ENCODE measurements at regions not wholly inside any gene's neighbourhood (a gene's known extent, or its start where the extent isn't known, plus 50 kb on each side); places are given as distances from the start of the nearest gene placed in this dataset.

GRCh38 chr5:3177338-3177737 lies 418.3 kb upstream of the IRX1 start:
- TF ChIP-seq EZH2phosphoT487 (IDR thresholded peaks at IDR 0.05; ENCODE audit: borderline replicate concordance) (no peak), POLR2AphosphoS5 (IDR thresholded peaks at IDR 0.05; ENCODE audit: low read depth, low read length) (no peak), CTCF (IDR thresholded peaks at IDR 0.05 in 2 of 3, conservative IDR thresholded peaks at IDR 0.05 in 1 of 3; ENCODE audit: borderline replicate concordance in 1 of 3, insufficient read depth in 1 of 3, low read depth in 2 of 3, low read length in 2 of 3) (no peak), SP1 (IDR thresholded peaks at IDR 0.05; ENCODE audit: low read depth) (no peak), POLR2A (IDR thresholded peaks at IDR 0.05; ENCODE audit: borderline replicate concordance, extremely low read depth, insufficient read depth, insufficient read length) (no peak), REST (IDR thresholded peaks at IDR 0.05; ENCODE audit: low read depth) (no peak), CEBPB (IDR thresholded peaks at IDR 0.05; ENCODE audit: low read depth) (no peak), SIN3A (IDR thresholded peaks at IDR 0.05; ENCODE audit: low read depth) (no peak)
